Liver (tissue), 8 donors: ENCODE measurements at regions not wholly inside any gene's neighbourhood (a gene's known extent, or its start where the extent isn't known, plus 50 kb on each side); places are given as distances from the start of the nearest gene placed in this dataset.

Experiments used
- DNase-seq: peaks from one replicate; pipeline ENCODE4 v3.0.0-alpha.2; 2017; ENCODE audit warnings: low spot score
- H3K27ac ChIP-seq, 2 donors: one replicate each; pipeline ENCODE4 v1.7.0; 2013; ENCODE audit warnings: inconsistent platforms in 2 of 2, low read length in 2 of 2, control low read depth in 1 of 2, low read depth in 1 of 2, mild to moderate bottlenecking in 1 of 2
- H3K27me3 ChIP-seq, 4 donors: one replicate each; pipeline versions ENCODE4 v1.6.1 to v1.7.0; 2013; ENCODE audit warnings: low read length in 3 of 4, inconsistent platforms in 1 of 4, mild to moderate bottlenecking in 1 of 4, moderate library complexity in 1 of 4; ENCODE audit not compliant: control insufficient read depth in 4 of 4, insufficient read depth in 4 of 4
- H3K36me3 ChIP-seq, 4 donors: one replicate each; pipeline versions ENCODE4 v1.6.1 to v1.7.0; 2013; ENCODE audit warnings: low read length in 3 of 4, mild to moderate bottlenecking in 3 of 4, low read depth in 1 of 4, moderate library complexity in 1 of 4; ENCODE audit not compliant: control insufficient read depth in 4 of 4, insufficient read depth in 3 of 4
- H3K4me1 ChIP-seq, 4 donors: one replicate each; pipeline versions ENCODE4 v1.6.1 to v1.7.0; 2013; ENCODE audit warnings: low read length in 3 of 4, mild to moderate bottlenecking in 3 of 4, moderate library complexity in 1 of 4; ENCODE audit not compliant: control insufficient read depth in 4 of 4, insufficient read depth in 4 of 4
- H3K4me3 ChIP-seq, 3 donors: one replicate each; pipeline versions ENCODE4 v1.6.1 to v1.7.0; 2013; ENCODE audit warnings: low read length in 3 of 3, control low read depth in 1 of 3, low read depth in 1 of 3, mild to moderate bottlenecking in 1 of 3
- H3K9ac ChIP-seq, 2 donors: one replicate each; pipeline ENCODE4 v1.7.0; 2013; ENCODE audit warnings: low read length in 2 of 2, mild to moderate bottlenecking in 2 of 2, moderate library complexity in 2 of 2, control low read depth in 1 of 2, low read depth in 1 of 2
- H3K9me3 ChIP-seq, 4 donors: one replicate each; pipeline versions ENCODE4 v1.6.1 to v1.7.0; 2013; ENCODE audit warnings: low read length in 3 of 4; ENCODE audit not compliant: control insufficient read depth in 4 of 4
- ATF3 ChIP-seq: IDR thresholded peaks from 2 replicates; pipeline ENCODE4 v1.6.1; 2016; ENCODE audit warnings: antibody characterized with exemption
- CTCF ChIP-seq: fragments of 150-350 bp; IDR thresholded peaks from 2 replicates; pipeline ENCODE4 v1.5.1; 2017; ENCODE audit warnings: improper control_type of control experiment, low read depth, low read length; ENCODE audit not compliant: missing input control
- EGR1 ChIP-seq, 2 donors: IDR thresholded peaks; 2 replicates each; pipeline ENCODE4 v1.6.1; 2016 to 2018; ENCODE audit warnings: antibody characterized with exemption in 2 of 2, low read depth in 2 of 2
- FOXA1 ChIP-seq: IDR thresholded peaks from 2 replicates; pipeline ENCODE4 v1.6.1; 2016; ENCODE audit warnings: antibody characterized with exemption
- GABPA ChIP-seq, 2 donors: IDR thresholded peaks in 1 of 2; conservative IDR thresholded peaks in 1 of 2; 2 replicates each; pipeline ENCODE4 v1.6.1; 2016; ENCODE audit warnings: antibody characterized with exemption in 2 of 2, mild to moderate bottlenecking in 1 of 2, moderate library complexity in 1 of 2
- HNF4G ChIP-seq: IDR thresholded peaks from 2 replicates; pipeline ENCODE4 v1.6.1; 2016; ENCODE audit warnings: antibody characterized with exemption
- JUND ChIP-seq, 2 donors: IDR thresholded peaks; 2 replicates each; pipeline ENCODE4 v1.6.1; 2016; ENCODE audit warnings: antibody characterized with exemption in 2 of 2
- MAX ChIP-seq: IDR thresholded peaks from 2 replicates; pipeline ENCODE4 v1.6.1; 2016; ENCODE audit warnings: antibody characterized with exemption
- RAD21 ChIP-seq, 2 donors: IDR thresholded peaks; 2 replicates each; pipeline ENCODE4 v1.6.1; 2016; ENCODE audit warnings: antibody characterized with exemption in 2 of 2, mild to moderate bottlenecking in 2 of 2
- REST ChIP-seq: IDR thresholded peaks from 2 replicates; pipeline ENCODE4 v1.6.1; 2016; ENCODE audit warnings: antibody characterized with exemption, mild to moderate bottlenecking
- RXRA ChIP-seq, 2 donors: IDR thresholded peaks; 2 replicates each; pipeline ENCODE4 v1.6.1; 2017 to 2018; ENCODE audit warnings: antibody characterized with exemption in 2 of 2, mild to moderate bottlenecking in 1 of 2
- SP1 ChIP-seq: IDR thresholded peaks from 2 replicates; pipeline ENCODE4 v1.6.1; 2018; ENCODE audit warnings: antibody characterized with exemption, mild to moderate bottlenecking
- TAF1 ChIP-seq: conservative IDR thresholded peaks from 2 replicates; pipeline ENCODE4 v1.6.1; 2016; ENCODE audit warnings: antibody characterized with exemption, mild to moderate bottlenecking
- YY1 ChIP-seq: IDR thresholded peaks from 2 replicates; pipeline ENCODE4 v1.6.1; 2016; ENCODE audit warnings: antibody characterized with exemption, mild to moderate bottlenecking
- ZBTB33 ChIP-seq: IDR thresholded peaks from 2 replicates; pipeline ENCODE4 v1.6.1; 2016; ENCODE audit warnings: antibody characterized with exemption
- WGBS: extraction: QIAGEN DNeasy Blood & Tissue Kit; methylation state at CpG from one replicate; pipeline ENCODE4 v1.1.7; 2013; 5-methylcytosine and 5-hydroxymethylcytosine counted together
- donor health status: healthy.
- donor health status: healthy.
- donor health status: healthy.
- donor health status: healthy.
- donor health status: healthy.

GRCh38 chr7:115689941-115690340 lies 340.6 kb downstream of the TFEC start:
- H3K36me3 ChIP-seq: no peaks in the 10 kb centered on the region
- no peak for DNase-seq
- H3K9ac ChIP-seq: no peak overlapping the region
- TF ChIP-seq CTCF (no peak), MAX (no peak), ZBTB33 (no peak), FOXA1 (no peak), EGR1 (IDR thresholded peaks at IDR 0.05; ENCODE audit: low read depth in 2 of 2) (no peak), SP1 (no peak), GABPA (IDR thresholded peaks at IDR 0.05 in 1 of 2, conservative IDR thresholded peaks at IDR 0.05 in 1 of 2) (no peak), JUND (IDR thresholded peaks at IDR 0.05) (no peak), REST (no peak)
- H3K4me3 ChIP-seq: no peak overlapping the region
- no peaks in the 10 kb centered on the region for H3K4me1 ChIP-seq
- no peaks in the 10 kb centered on the region for H3K9me3 ChIP-seq
- WGBS: 84% methylated on average over 1 of the region's 1 CpG
- H3K27ac ChIP-seq: no peak overlapping the region
- no peaks in the 10 kb centered on the region for H3K27me3 ChIP-seq

GRCh38 chr7:115683093-115683492 lies 347.5 kb downstream of the TFEC start:
- 90% methylated on average over 3 of the region's 3 CpGs for WGBS
- Histone ChIP-seq H3K27ac (no peak overlapping the region), H3K27me3 (no peaks in the 10 kb centered on the region), H3K9ac (no peak overlapping the region), H3K4me1 (peaks cover 4 to 17% (median 15%) of the 10 kb centered on the region in 4 donors), H3K36me3 (no peaks in the 10 kb centered on the region), H3K4me3 (no peak overlapping the region), H3K9me3 (no peaks in the 10 kb centered on the region)
- no peak for DNase-seq
- TF ChIP-seq YY1: no peak
- no peak for TF ChIP-seq RXRA (IDR thresholded peaks at IDR 0.05)
- TF ChIP-seq ATF3: no peak
- no peak for TF ChIP-seq REST
- no peak for TF ChIP-seq ZBTB33
- no peak for TF ChIP-seq HNF4G
- TF ChIP-seq FOXA1: no peak
- TF ChIP-seq TAF1: no peak
- TF ChIP-seq EGR1 (IDR thresholded peaks at IDR 0.05; ENCODE audit: low read depth in 2 of 2): no peak
- no peak for TF ChIP-seq RAD21 (IDR thresholded peaks at IDR 0.05)
